HEK293 (cell line): ENCODE measurements at regions not wholly inside any gene's neighbourhood (a gene's known extent, or its start where the extent isn't known, plus 50 kb on each side); places are given as distances from the start of the nearest gene placed in this dataset.

ENCODE experiments used
- CTCF ChIA-PET: fragments of 350-600 bp; formaldehyde crosslinking; extraction: SDS; loops from one replicate; lab custom pipeline; 2021; ENCODE audit warnings: antibody characterized with exemption; lab: Yijun Ruan, JAX
- POLR2A ChIA-PET: fragments of 300-600 bp; formaldehyde crosslinking; extraction: SDS; loops from one replicate; lab custom pipeline; 2020; ENCODE audit warnings: antibody characterized with exemption, inconsistent platforms; lab: Yijun Ruan, JAX
- H3K27ac ChIP-seq: fragments of 200-500 bp; sonication (Bioruptor generic); 2 replicates; pipeline ENCODE4 v1.5.1; 2014; ENCODE audit warnings: low read depth, low read length, control low read depth, inconsistent platforms; ENCODE audit errors: extremely low read depth
- H3K36me3 ChIP-seq, 2 experiments: fragments of 200-500 bp in 1 of 2; sonication (Bioruptor generic) in 1 of 2; 1 replicate in 1 of 2; 2 replicates in 1 of 2; pipeline ENCODE4 v1.5.1; 2014 to 2017; ENCODE audit warnings: inconsistent platforms in 2 of 2, low read length in 2 of 2; ENCODE audit not compliant: control insufficient read depth in 2 of 2, insufficient read depth in 1 of 2
- H3K4me1 ChIP-seq: fragments of 200-500 bp; sonication (Bioruptor generic); 2 replicates; pipeline ENCODE4 v1.5.1; 2014; ENCODE audit warnings: mild to moderate bottlenecking, low read length, inconsistent platforms; ENCODE audit not compliant: control insufficient read depth, insufficient read depth
- H3K4me3 ChIP-seq: 2 replicates; pipeline ENCODE4 v1.5.1; 2011; ENCODE audit warnings: low read depth, mild to moderate bottlenecking, control low read depth, low read length, moderate library complexity
- H3K9me3 ChIP-seq: fragments of 200-500 bp; sonication (Bioruptor generic); 2 replicates; pipeline ENCODE4 v1.5.1; 2014; ENCODE audit warnings: low read depth, low read length, inconsistent platforms; ENCODE audit not compliant: control insufficient read depth, insufficient read depth
- FEZF1 ChIP-seq: fragments of 450-650 bp; formaldehyde crosslinking; IDR thresholded peaks from 2 replicates; pipeline ENCODE4 v1.5.1; 2016; ENCODE audit warnings: missing biosample characterization, missing genetic modification characterization
- MEIS1 ChIP-seq: sonication (generic); formaldehyde crosslinking; IDR thresholded peaks from 2 replicates; pipeline ENCODE4 v1.8.1; 2022; ENCODE audit warnings: missing genetic modification reagents, mild to moderate bottlenecking, borderline replicate concordance
- SCRT1 ChIP-seq: fragments of 450-650 bp; formaldehyde crosslinking; IDR thresholded peaks from 2 replicates; pipeline ENCODE4 v1.5.1; 2016; ENCODE audit warnings: missing biosample characterization, missing genetic modification characterization, borderline replicate concordance
- SCRT2 ChIP-seq: fragments of 450-650 bp; formaldehyde crosslinking; IDR thresholded peaks from 2 replicates; pipeline ENCODE4 v1.5.1; 2016; ENCODE audit warnings: missing biosample characterization, missing genetic modification characterization
- YY1 ChIP-seq: fragments of 450-650 bp; formaldehyde crosslinking; IDR thresholded peaks from 2 replicates; pipeline ENCODE4 v1.5.1; 2018; ENCODE audit warnings: missing biosample characterization, missing genetic modification characterization
- ZBTB44 ChIP-seq: fragments of 450-650 bp; IDR thresholded peaks from 2 replicates; pipeline ENCODE4 v1.5.1; 2018; ENCODE audit warnings: missing biosample characterization, mild to moderate bottlenecking, missing genetic modification characterization
- ZNF155 ChIP-seq: fragments of 450-650 bp; formaldehyde crosslinking; IDR thresholded peaks from 2 replicates; pipeline ENCODE4 v1.5.1; 2016; ENCODE audit warnings: missing biosample characterization, missing genetic modification characterization
- ZNF175 ChIP-seq: fragments of 450-650 bp; formaldehyde crosslinking; IDR thresholded peaks from 2 replicates; pipeline ENCODE4 v1.5.1; 2016; ENCODE audit warnings: missing biosample characterization, missing genetic modification characterization
- ZNF280D ChIP-seq: fragments of 450-650 bp; formaldehyde crosslinking; IDR thresholded peaks from 2 replicates; pipeline ENCODE4 v1.5.1; 2016; ENCODE audit warnings: missing biosample characterization, missing genetic modification characterization
- ZNF449 ChIP-seq: fragments of 450-650 bp; formaldehyde crosslinking; IDR thresholded peaks from 2 replicates; pipeline ENCODE4 v1.5.1; 2017; ENCODE audit warnings: missing biosample characterization, mild to moderate bottlenecking, missing genetic modification characterization, moderate library complexity
- ZNF48 ChIP-seq: fragments of 450-650 bp; formaldehyde crosslinking; IDR thresholded peaks from 2 replicates; pipeline ENCODE4 v1.5.1; 2016; ENCODE audit warnings: missing biosample characterization, missing genetic modification characterization
- ZNF513 ChIP-seq: fragments of 450-650 bp; IDR thresholded peaks from 2 replicates; pipeline ENCODE4 v1.5.1; 2018; ENCODE audit warnings: missing biosample characterization, missing genetic modification characterization
- ZNF514 ChIP-seq: fragments of 450-650 bp; formaldehyde crosslinking; IDR thresholded peaks from 2 replicates; pipeline ENCODE4 v1.5.1; 2016; ENCODE audit warnings: missing biosample characterization, missing genetic modification characterization
- ZNF629 ChIP-seq: fragments of 450-650 bp; formaldehyde crosslinking; IDR thresholded peaks from 2 replicates; pipeline ENCODE4 v1.5.1; 2017; ENCODE audit warnings: missing biosample characterization, missing genetic modification characterization
- ZNF776 ChIP-seq: fragments of 450-650 bp; formaldehyde crosslinking; IDR thresholded peaks from 2 replicates; pipeline ENCODE4 v1.5.0; 2017; ENCODE audit warnings: missing biosample characterization, missing genetic modification characterization, borderline replicate concordance
- ZNF791 ChIP-seq: fragments of 450-650 bp; formaldehyde crosslinking; IDR thresholded peaks from 2 replicates; pipeline ENCODE4 v1.5.1; 2016; ENCODE audit warnings: missing biosample characterization, missing genetic modification characterization
- ZNF837 ChIP-seq: fragments of 450-650 bp; formaldehyde crosslinking; IDR thresholded peaks from 2 replicates; pipeline ENCODE4 v1.5.1; 2016; ENCODE audit warnings: missing biosample characterization, missing genetic modification characterization
- ZXDB ChIP-seq: fragments of 450-650 bp; formaldehyde crosslinking; IDR thresholded peaks from 2 replicates; pipeline ENCODE4 v1.5.1; 2016; ENCODE audit warnings: missing biosample characterization, missing genetic modification characterization
- TF ChIP-seq, protein P1 (sequence below): fragments of 450-650 bp; formaldehyde crosslinking; conservative IDR thresholded peaks from 2 replicates; pipeline ENCODE4 v1.5.1; 2016; ENCODE audit warnings: low read depth, missing biosample characterization, missing genetic modification characterization
- TF ChIP-seq, protein P2 (sequence below): fragments of 450-650 bp; formaldehyde crosslinking; IDR thresholded peaks from 2 replicates; pipeline ENCODE4 v1.5.1; 2016; ENCODE audit warnings: missing biosample characterization, missing genetic modification characterization, low read depth

GRCh38 chr13:74461011-74461410 lies 326.8 kb upstream of the KLF12 start:
- ChIA-PET POLR2A (no interaction called here), CTCF (no interaction called here)
- Histone ChIP-seq H3K4me1 (no peaks in the 10 kb centered on the region), H3K4me3 (no peak overlapping the region), H3K36me3 (no peaks in the 10 kb centered on the region), H3K27ac (no peak overlapping the region), H3K9me3 (no peaks in the 10 kb centered on the region)
- no peak for TF ChIP-seq ZNF514
- TF ChIP-seq ZXDB (tag by site-specific recombination): no peak
- no peak for TF ChIP-seq SCRT2 (tag by site-specific recombination)
- TF ChIP-seq ZNF155 (tag by site-specific recombination): no peak
- no peak for TF ChIP-seq SCRT1

DNA sequence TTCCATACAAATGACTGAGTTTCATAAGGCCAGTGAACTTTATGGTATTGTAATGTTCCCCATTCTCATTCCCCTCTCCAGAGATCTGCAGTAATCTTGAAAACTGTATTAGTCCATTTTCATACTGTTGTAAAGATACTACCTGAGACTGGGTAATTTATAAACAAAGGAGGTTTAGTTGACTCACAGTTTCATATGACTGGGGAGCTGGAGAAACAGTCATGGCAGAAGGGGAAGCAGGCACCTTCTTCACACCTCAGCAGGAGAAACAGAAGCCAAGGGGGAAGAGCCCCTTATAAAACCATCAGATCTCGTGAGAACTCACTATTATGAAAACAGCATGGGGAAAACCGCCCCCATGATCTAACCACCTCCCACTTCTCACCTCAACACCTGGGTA lies 318.7 kb upstream of the KLF12 start:
- no peak for TF ChIP-seq ZNF280D (tag by site-specific recombination)
- ChIA-PET CTCF (no interaction called here), POLR2A (no interaction called here)
- Histone ChIP-seq H3K36me3 (no peaks in the 10 kb centered on the region), H3K4me3 (no peak overlapping the region), H3K9me3 (no peaks in the 10 kb centered on the region), H3K27ac (no peak overlapping the region), H3K4me1 (no peaks in the 10 kb centered on the region)

DNA sequence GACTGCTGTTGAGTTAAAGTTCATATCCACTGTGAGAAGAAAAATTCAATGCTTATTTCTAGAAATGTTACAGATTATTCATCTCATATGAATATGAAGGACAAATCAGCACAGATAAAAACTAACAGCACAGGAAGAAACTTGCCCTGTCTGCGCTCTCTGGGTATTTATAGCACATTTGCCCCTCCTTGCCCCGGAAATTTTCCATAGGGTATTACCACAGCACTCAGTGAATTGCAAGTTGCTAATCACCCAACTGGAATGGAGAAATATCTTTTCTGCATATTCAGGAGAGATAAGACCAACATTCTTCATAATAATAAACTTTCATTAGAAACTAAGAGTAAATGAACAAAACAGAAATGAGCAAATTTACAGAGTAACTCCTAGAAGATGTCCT lies 318.0 kb upstream of the KLF12 start:
- H3K4me1 ChIP-seq: no peaks in the 10 kb centered on the region
- CTCF ChIA-PET: no interaction called here
- no peaks in the 10 kb centered on the region for H3K9me3 ChIP-seq
- no peaks in the 10 kb centered on the region for H3K36me3 ChIP-seq
- H3K27ac ChIP-seq: no peak overlapping the region
- POLR2A ChIA-PET: no interaction called here
- no peak overlapping the region for H3K4me3 ChIP-seq
- TF ChIP-seq ZNF513 (tag by site-specific recombination): no peak
- TF ChIP-seq, protein P1, sequence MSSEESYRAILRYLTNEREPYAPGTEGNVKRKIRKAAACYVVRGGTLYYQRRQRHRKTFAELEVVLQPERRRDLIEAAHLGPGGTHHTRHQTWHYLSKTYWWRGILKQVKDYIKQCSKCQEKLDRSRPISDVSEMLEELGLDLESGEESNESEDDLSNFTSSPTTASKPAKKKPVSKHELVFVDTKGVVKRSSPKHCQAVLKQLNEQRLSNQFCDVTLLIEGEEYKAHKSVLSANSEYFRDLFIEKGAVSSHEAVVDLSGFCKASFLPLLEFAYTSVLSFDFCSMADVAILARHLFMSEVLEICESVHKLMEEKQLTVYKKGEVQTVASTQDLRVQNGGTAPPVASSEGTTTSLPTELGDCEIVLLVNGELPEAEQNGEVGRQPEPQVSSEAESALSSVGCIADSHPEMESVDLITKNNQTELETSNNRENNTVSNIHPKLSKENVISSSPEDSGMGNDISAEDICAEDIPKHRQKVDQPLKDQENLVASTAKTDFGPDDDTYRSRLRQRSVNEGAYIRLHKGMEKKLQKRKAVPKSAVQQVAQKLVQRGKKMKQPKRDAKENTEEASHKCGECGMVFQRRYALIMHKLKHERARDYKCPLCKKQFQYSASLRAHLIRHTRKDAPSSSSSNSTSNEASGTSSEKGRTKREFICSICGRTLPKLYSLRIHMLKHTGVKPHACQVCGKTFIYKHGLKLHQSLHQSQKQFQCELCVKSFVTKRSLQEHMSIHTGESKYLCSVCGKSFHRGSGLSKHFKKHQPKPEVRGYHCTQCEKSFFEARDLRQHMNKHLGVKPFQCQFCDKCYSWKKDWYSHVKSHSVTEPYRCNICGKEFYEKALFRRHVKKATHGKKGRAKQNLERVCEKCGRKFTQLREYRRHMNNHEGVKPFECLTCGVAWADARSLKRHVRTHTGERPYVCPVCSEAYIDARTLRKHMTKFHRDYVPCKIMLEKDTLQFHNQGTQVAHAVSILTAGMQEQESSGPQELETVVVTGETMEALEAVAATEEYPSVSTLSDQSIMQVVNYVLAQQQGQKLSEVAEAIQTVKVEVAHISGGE: no peak
- TF ChIP-seq, protein P2, sequence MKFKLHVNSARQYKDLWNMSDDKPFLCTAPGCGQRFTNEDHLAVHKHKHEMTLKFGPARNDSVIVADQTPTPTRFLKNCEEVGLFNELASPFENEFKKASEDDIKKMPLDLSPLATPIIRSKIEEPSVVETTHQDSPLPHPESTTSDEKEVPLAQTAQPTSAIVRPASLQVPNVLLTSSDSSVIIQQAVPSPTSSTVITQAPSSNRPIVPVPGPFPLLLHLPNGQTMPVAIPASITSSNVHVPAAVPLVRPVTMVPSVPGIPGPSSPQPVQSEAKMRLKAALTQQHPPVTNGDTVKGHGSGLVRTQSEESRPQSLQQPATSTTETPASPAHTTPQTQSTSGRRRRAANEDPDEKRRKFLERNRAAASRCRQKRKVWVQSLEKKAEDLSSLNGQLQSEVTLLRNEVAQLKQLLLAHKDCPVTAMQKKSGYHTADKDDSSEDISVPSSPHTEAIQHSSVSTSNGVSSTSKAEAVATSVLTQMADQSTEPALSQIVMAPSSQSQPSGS: no peak
- no peak for TF ChIP-seq ZBTB44 (tag by site-specific recombination)
- TF ChIP-seq ZNF48 (tag by site-specific recombination): no peak
- TF ChIP-seq ZNF776 (tag by site-specific recombination): no peak
- TF ChIP-seq ZNF791 (tag by site-specific recombination): no peak
- TF ChIP-seq ZNF837 (tag by site-specific recombination): no peak
- TF ChIP-seq ZNF175: no peak
- TF ChIP-seq ZNF449 (tag by site-specific recombination): no peak
- no peak for TF ChIP-seq FEZF1 (tag by site-specific recombination)
- TF ChIP-seq MEIS1 (CRISPR knock-in tag): no peak
- no peak for TF ChIP-seq ZNF629 (tag by site-specific recombination)
- TF ChIP-seq YY1: no peak
